IPS-20b (cell line): ENCODE measurements at regions not wholly inside any gene's neighbourhood (a gene's known extent, or its start where the extent isn't known, plus 50 kb on each side); places are given as distances from the start of the nearest gene placed in this dataset.
"Not testable (repeated sequence)": the region's sequence is repeated elsewhere in the genome, so short reads cannot be mapped to it uniquely, and the experiment has no call there.

Source experiments
- H3K27ac ChIP-seq: one replicate; pipeline ENCODE4 v1.5.1; 2013; ENCODE audit warnings: low read length
- H3K27me3 ChIP-seq: 2 replicates; pipeline ENCODE4 v1.6.1; 2013; ENCODE audit warnings: mild to moderate bottlenecking, low read length, inconsistent platforms; ENCODE audit not compliant: insufficient read depth
- H3K36me3 ChIP-seq: 2 replicates; pipeline ENCODE4 v1.6.1; 2013; ENCODE audit warnings: low read depth, mild to moderate bottlenecking, inconsistent platforms, low read length, moderate library complexity; ENCODE audit not compliant: insufficient read depth
- H3K4me1 ChIP-seq: 2 replicates; pipeline ENCODE4 v1.6.1; 2013; ENCODE audit warnings: mild to moderate bottlenecking, control low read depth, inconsistent platforms, low read length, moderate library complexity; ENCODE audit not compliant: insufficient read depth
- H3K4me3 ChIP-seq: 2 replicates; pipeline ENCODE4 v1.5.1; 2013; ENCODE audit warnings: mild to moderate bottlenecking, low read length, inconsistent platforms
- H3K9ac ChIP-seq: 2 replicates; pipeline ENCODE4 v1.6.1; 2013; ENCODE audit warnings: low read depth, mild to moderate bottlenecking, inconsistent platforms, low read length, moderate library complexity
- H3K9me3 ChIP-seq: 2 replicates; pipeline ENCODE4 v1.6.1; 2013; ENCODE audit warnings: mild to moderate bottlenecking, low read depth, low read length, inconsistent platforms; ENCODE audit not compliant: insufficient read depth

GRCh38 chr11:25242928-25243327, 746.1 kb downstream of the LUZP2 start:
- peaks cover 7% of the 10 kb centered on the region for H3K9me3 ChIP-seq
- no peaks in the 10 kb centered on the region for H3K27me3 ChIP-seq
- no peak overlapping the region for H3K27ac ChIP-seq
- no peak overlapping the region for H3K9ac ChIP-seq
- no peak overlapping the region for H3K4me3 ChIP-seq
- H3K36me3 ChIP-seq: no peaks in the 10 kb centered on the region
- no peaks in the 10 kb centered on the region for H3K4me1 ChIP-seq

- no peak overlapping the region for H3K4me3 ChIP-seq
- H3K27ac ChIP-seq: no peak overlapping the region
- no peak overlapping the region for H3K9ac ChIP-seq
- H3K9me3 ChIP-seq: peaks cover 7% of the 10 kb centered on the region
- no peaks in the 10 kb centered on the region for H3K27me3 ChIP-seq
- no peaks in the 10 kb centered on the region for H3K4me1 ChIP-seq
- no peaks in the 10 kb centered on the region for H3K36me3 ChIP-seq
Measured at GRCh38 chr11:25244126-25244525, 747.3 kb downstream of the LUZP2 start.

GRCh38 chr11:25247336-25247735, 750.5 kb downstream of the LUZP2 start:
- Histone ChIP-seq H3K4me1 (no peaks in the 10 kb centered on the region), H3K27ac (no peak overlapping the region), H3K36me3 (no peaks in the 10 kb centered on the region), H3K27me3 (no peaks in the 10 kb centered on the region), H3K9ac (no peak overlapping the region), H3K4me3 (no peak overlapping the region), H3K9me3 (peaks cover 7% of the 10 kb centered on the region)

- no peak overlapping the region for H3K4me3 ChIP-seq
- no peaks in the 10 kb centered on the region for H3K9me3 ChIP-seq
- H3K27me3 ChIP-seq: no peaks in the 10 kb centered on the region
- no peaks in the 10 kb centered on the region for H3K4me1 ChIP-seq
- H3K9ac ChIP-seq: no peak overlapping the region
- no peaks in the 10 kb centered on the region for H3K36me3 ChIP-seq
- H3K27ac ChIP-seq: no peak overlapping the region
Measured at GRCh38 chr11:25252854-25253253, 756.0 kb downstream of the LUZP2 start.

DNA sequence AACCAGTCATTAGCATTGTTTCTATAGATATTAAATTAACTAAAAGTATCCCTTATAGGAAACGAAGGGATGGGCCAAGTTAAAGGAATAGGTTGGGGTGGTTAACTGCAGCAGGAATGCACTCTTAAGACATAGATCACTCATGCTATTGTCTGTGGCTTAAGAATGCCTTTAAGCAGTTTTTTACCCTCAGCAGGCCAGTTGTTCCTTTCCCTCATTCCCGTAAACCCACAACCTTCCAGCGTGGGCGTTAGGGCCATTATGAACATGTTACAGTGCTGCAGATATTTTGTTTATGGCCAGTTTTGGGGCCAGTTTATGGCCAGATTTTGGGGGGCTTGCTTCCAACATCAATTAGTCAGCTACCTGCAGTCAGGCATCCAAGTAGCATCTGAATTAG, 767.0 kb downstream of the LUZP2 start:
- H3K9me3 ChIP-seq, H3K27ac ChIP-seq, H3K27me3 ChIP-seq, H3K4me1 ChIP-seq, H3K36me3 ChIP-seq, H3K9ac ChIP-seq, H3K4me3 ChIP-seq: not testable (repeated sequence)

DNA sequence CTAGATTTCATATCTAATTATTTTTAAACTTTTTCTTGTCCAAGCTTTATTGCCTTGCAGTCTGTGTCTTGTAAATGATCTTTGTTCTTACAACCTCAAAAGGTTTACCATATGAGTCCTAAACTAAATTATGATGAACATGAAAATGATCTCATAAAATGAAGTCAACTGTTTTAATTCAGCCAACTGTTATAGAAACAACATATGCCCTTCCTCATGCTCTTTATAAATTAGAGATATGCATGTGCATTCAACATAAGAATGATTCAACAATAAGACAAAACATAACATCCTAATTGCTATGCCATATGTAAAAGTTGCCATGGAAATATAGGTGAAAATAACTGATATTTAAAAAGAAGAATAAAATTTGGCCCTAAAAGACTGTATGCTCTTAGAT, 774.4 kb downstream of the LUZP2 start:
- H3K36me3 ChIP-seq: no peaks in the 10 kb centered on the region
- H3K4me3 ChIP-seq: no peak overlapping the region
- no peaks in the 10 kb centered on the region for H3K27me3 ChIP-seq
- no peak overlapping the region for H3K27ac ChIP-seq
- H3K9me3 ChIP-seq: no peaks in the 10 kb centered on the region
- H3K4me1 ChIP-seq: no peaks in the 10 kb centered on the region
- H3K9ac ChIP-seq: no peak overlapping the region

GRCh38 chr11:25272214-25272613, 775.4 kb downstream of the LUZP2 start:
- H3K4me3 ChIP-seq: no peak overlapping the region
- no peaks in the 10 kb centered on the region for H3K4me1 ChIP-seq
- no peaks in the 10 kb centered on the region for H3K27me3 ChIP-seq
- H3K9ac ChIP-seq: no peak overlapping the region
- H3K27ac ChIP-seq: no peak overlapping the region
- H3K9me3 ChIP-seq: no peaks in the 10 kb centered on the region
- H3K36me3 ChIP-seq: no peaks in the 10 kb centered on the region

DNA sequence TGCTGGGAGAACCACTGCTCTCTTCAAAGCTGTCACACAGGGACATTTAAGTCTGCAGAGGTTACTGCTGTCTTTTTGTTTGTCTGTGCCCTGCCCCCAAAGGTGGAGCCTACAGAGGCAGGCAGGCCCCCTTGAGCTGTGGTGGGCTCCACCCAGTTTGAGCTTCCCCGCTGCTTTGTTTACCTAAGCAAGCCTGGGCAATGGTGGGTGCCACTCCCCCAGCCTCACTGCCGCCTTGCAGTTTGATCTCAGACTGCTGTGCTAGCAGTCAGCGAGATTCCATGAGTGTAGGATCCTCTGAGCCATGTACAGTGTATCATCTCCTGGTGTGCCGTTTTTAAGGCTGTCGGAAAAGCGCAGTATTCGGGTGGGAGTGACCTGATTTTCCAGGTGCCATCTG, 784.0 kb downstream of the LUZP2 start:
- H3K27ac ChIP-seq, H3K4me3 ChIP-seq, H3K27me3 ChIP-seq, H3K9ac ChIP-seq, H3K4me1 ChIP-seq, H3K9me3 ChIP-seq, H3K36me3 ChIP-seq: not testable (repeated sequence)

DNA sequence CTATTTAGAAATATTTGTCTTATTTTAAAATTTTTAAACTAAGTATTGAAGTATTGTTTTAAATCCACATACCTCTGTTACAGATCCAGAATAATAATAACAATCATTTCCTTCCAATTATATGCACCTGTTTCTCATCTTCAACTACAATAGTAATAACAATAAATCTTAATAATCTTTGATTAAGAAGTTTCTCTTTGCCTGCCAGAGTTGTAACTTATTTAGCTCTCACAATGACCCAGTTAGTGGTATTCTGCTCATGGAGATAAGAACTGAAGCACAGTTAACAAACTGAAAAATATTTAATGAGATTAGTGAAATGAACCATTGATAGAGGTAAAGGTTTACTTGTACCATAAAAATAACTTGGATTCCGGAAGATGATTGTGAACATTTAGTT, 796.3 kb downstream of the LUZP2 start:
- Histone ChIP-seq H3K9ac (no peak overlapping the region), H3K27me3 (peaks cover 27% of the 10 kb centered on the region), H3K27ac (no peak overlapping the region), H3K36me3 (no peaks in the 10 kb centered on the region), H3K4me1 (no peaks in the 10 kb centered on the region), H3K9me3 (no peaks in the 10 kb centered on the region), H3K4me3 (no peak overlapping the region)

GRCh38 chr11:25298450-25298849, 801.6 kb downstream of the LUZP2 start:
- Histone ChIP-seq H3K9me3 (no peaks in the 10 kb centered on the region), H3K4me1 (no peaks in the 10 kb centered on the region), H3K9ac (no peak overlapping the region), H3K4me3 (no peak overlapping the region), H3K36me3 (no peaks in the 10 kb centered on the region), H3K27me3 (no peaks in the 10 kb centered on the region), H3K27ac (no peak overlapping the region)

GRCh38 chr11:25309818-25310217, 813.0 kb downstream of the LUZP2 start:
- Histone ChIP-seq H3K27ac (no peak overlapping the region), H3K27me3 (no peaks in the 10 kb centered on the region), H3K36me3 (no peaks in the 10 kb centered on the region), H3K4me3 (no peak overlapping the region), H3K9ac (no peak overlapping the region), H3K9me3 (peaks cover 3% of the 10 kb centered on the region; the same call in 1 of the 2 replicates), H3K4me1 (no peaks in the 10 kb centered on the region)

DNA sequence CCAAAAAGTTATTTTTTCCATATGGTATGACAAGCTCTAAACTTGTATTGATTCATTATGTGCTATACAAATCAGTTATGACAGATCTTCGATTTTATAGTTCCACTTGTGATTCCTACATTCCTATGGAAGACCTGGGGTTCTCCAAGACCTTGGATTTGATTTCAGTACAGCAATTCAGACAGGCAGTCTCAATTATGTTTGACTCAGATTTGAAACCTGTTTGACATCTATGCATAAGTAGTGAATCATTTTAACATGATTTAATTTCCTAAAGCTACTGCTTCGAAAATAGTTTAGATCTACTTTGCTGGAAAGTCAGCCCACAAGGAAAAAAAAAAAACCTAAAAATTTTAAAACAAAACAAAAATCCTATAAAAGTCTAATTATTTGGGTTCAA, 820.4 kb downstream of the LUZP2 start:
- Histone ChIP-seq H3K4me3 (no peak overlapping the region), H3K27ac (no peak overlapping the region), H3K9me3 (no peaks in the 10 kb centered on the region), H3K36me3 (no peaks in the 10 kb centered on the region), H3K4me1 (no peaks in the 10 kb centered on the region), H3K9ac (no peak overlapping the region), H3K27me3 (no peaks in the 10 kb centered on the region)

DNA sequence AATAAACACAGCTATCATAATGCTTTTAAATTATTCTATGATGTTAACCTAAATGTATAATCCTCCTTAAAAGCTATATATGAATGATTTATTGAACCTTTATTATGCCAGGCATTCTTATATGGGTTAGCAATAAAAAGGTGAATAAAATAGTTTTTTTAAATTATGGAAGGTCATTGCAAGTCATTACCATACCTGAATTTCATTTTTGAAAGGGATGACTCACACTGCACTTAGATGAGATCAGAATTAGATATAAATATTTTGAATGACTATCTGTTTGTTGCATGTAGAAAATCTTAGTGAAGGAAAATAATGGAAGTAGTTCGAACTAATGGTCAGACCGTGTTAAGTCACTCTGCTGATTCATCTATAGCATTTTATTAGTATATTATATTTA, 822.3 kb downstream of the LUZP2 start:
- no peak overlapping the region for H3K4me3 ChIP-seq
- H3K9ac ChIP-seq: no peak overlapping the region
- H3K27me3 ChIP-seq: no peaks in the 10 kb centered on the region
- H3K4me1 ChIP-seq: no peaks in the 10 kb centered on the region
- H3K27ac ChIP-seq: no peak overlapping the region
- no peaks in the 10 kb centered on the region for H3K36me3 ChIP-seq
- no peaks in the 10 kb centered on the region for H3K9me3 ChIP-seq
